ENCODE measurements at regions not wholly inside any gene's neighbourhood (a gene's known extent, or its start where the extent isn't known, plus 50 kb on each side); places are given as distances from the start of the nearest gene placed in this dataset.

DNA sequence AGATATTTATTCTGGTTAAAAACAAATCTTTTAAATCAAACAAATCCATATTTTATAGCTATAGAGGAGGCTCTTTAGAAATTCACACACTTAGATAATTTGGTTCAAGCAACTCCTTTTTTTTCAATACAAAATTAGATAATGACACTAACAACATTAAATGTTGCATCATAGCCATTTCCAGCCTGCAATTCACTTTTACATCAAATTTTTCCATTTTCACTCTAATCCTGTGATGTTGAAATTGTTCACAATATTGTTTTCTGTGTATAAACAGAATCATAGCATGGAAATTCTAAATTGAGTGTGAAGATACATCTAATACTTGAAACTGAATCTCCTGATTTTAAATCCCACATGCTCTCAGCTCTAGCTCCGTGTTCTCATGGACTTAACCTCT lies 482.6 kb downstream of the INHBA start:
- no peak for TF ChIP-seq CEBPB (IDR thresholded peaks at IDR 0.05)
- TF ChIP-seq, protein P1, sequence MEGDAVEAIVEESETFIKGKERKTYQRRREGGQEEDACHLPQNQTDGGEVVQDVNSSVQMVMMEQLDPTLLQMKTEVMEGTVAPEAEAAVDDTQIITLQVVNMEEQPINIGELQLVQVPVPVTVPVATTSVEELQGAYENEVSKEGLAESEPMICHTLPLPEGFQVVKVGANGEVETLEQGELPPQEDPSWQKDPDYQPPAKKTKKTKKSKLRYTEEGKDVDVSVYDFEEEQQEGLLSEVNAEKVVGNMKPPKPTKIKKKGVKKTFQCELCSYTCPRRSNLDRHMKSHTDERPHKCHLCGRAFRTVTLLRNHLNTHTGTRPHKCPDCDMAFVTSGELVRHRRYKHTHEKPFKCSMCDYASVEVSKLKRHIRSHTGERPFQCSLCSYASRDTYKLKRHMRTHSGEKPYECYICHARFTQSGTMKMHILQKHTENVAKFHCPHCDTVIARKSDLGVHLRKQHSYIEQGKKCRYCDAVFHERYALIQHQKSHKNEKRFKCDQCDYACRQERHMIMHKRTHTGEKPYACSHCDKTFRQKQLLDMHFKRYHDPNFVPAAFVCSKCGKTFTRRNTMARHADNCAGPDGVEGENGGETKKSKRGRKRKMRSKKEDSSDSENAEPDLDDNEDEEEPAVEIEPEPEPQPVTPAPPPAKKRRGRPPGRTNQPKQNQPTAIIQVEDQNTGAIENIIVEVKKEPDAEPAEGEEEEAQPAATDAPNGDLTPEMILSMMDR (IDR thresholded peaks at IDR 0.05), result no peak
- TF ChIP-seq MAX (IDR thresholded peaks at IDR 0.05), result no peak
- no peak for TF ChIP-seq JUN (IDR thresholded peaks at IDR 0.05)
- no peak for TF ChIP-seq CBX8 (IDR thresholded peaks at IDR 0.05)
- no peak for TF ChIP-seq RARB (CRISPR knock-in tag; IDR thresholded peaks at IDR 0.05)
- no peak for TF ChIP-seq EHMT2 (IDR thresholded peaks at IDR 0.05; ENCODE audit: low read depth)
- TF ChIP-seq, protein P2, sequence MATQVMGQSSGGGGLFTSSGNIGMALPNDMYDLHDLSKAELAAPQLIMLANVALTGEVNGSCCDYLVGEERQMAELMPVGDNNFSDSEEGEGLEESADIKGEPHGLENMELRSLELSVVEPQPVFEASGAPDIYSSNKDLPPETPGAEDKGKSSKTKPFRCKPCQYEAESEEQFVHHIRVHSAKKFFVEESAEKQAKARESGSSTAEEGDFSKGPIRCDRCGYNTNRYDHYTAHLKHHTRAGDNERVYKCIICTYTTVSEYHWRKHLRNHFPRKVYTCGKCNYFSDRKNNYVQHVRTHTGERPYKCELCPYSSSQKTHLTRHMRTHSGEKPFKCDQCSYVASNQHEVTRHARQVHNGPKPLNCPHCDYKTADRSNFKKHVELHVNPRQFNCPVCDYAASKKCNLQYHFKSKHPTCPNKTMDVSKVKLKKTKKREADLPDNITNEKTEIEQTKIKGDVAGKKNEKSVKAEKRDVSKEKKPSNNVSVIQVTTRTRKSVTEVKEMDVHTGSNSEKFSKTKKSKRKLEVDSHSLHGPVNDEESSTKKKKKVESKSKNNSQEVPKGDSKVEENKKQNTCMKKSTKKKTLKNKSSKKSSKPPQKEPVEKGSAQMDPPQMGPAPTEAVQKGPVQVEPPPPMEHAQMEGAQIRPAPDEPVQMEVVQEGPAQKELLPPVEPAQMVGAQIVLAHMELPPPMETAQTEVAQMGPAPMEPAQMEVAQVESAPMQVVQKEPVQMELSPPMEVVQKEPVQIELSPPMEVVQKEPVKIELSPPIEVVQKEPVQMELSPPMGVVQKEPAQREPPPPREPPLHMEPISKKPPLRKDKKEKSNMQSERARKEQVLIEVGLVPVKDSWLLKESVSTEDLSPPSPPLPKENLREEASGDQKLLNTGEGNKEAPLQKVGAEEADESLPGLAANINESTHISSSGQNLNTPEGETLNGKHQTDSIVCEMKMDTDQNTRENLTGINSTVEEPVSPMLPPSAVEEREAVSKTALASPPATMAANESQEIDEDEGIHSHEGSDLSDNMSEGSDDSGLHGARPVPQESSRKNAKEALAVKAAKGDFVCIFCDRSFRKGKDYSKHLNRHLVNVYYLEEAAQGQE (IDR thresholded peaks at IDR 0.05), result no peak
- no peak for TF ChIP-seq NR3C1 (IDR thresholded peaks at IDR 0.05)
- TF ChIP-seq POLR2A (IDR thresholded peaks at IDR 0.05; ENCODE audit: low read length), result no peak
- no peak for TF ChIP-seq ESRRA (IDR thresholded peaks at IDR 0.05; ENCODE audit: borderline replicate concordance, low read length)
- no peak for TF ChIP-seq RFX5 (IDR thresholded peaks at IDR 0.05)

Data from A549 (cell line).